ENCODE measurements at regions not wholly inside any gene's neighbourhood (a gene's known extent, or its start where the extent isn't known, plus 50 kb on each side); places are given as distances from the start of the nearest gene placed in this dataset.
"Not testable (repeated sequence)": the region's sequence is repeated elsewhere in the genome, so short reads cannot be mapped to it uniquely, and the experiment has no call there.

DNA sequence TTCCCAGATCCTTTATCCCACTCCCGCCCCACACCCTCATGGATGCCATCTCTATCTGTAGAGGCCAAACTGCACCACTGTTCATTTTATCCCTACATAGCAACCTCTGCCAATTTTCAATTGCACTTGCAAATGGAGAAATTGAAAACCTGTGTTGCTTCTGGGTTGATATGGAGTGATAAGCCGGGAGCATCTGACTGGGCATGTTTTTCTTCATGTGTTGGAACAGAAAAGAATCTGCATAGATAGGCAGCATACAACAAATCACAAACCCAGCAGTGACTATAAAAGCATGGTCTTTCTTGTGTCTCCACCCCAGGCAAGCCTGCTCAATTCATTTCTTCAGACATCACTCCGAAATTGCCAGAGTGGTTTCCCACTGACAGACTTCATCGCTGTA is 608.8 kb upstream of the CAMK1G start:
- H3K4me1 ChIP-seq (ENCODE audit: control insufficient read depth, insufficient read depth, low read length): no peaks in the 10 kb centered on the region
- H3K4me3 ChIP-seq (ENCODE audit: low read depth, low read length): no peak overlapping the region
- no peaks in the 10 kb centered on the region for H3K27me3 ChIP-seq (ENCODE audit: control insufficient read depth, insufficient read depth, low read length)
- H3K36me3 ChIP-seq (ENCODE audit: control insufficient read depth, insufficient read depth, low read length): no peaks in the 10 kb centered on the region
- no peak overlapping the region for H3K9ac ChIP-seq (ENCODE audit: low read depth, low read length)
- H3K9me3 ChIP-seq (ENCODE audit: control insufficient read depth, insufficient read depth, low read length): no peaks in the 10 kb centered on the region

DNA sequence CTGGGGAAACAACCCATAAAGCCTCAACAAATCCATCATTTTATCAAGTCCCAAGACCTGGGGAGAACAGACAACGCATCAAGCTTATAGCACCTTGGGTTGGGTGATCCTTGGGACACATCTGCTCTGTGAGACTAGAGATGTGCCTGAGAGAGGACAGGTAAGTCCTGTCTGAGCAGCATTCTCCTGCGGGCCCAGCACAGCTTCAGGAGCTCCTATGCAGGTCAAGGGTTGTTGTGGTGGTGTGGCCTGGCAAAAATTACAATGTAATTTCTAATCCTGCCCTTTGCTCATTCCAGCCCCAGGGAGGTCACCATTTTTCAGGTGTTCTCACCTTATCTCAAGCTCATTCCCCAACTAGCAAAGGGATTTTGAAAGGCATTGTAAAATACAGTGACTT is 608.1 kb upstream of the CAMK1G start:
- no peaks in the 10 kb centered on the region for H3K36me3 ChIP-seq (ENCODE audit: control insufficient read depth, insufficient read depth, low read length)
- H3K4me1 ChIP-seq (ENCODE audit: control insufficient read depth, insufficient read depth, low read length): no peaks in the 10 kb centered on the region
- no peak overlapping the region for H3K9ac ChIP-seq (ENCODE audit: low read depth, low read length)
- H3K9me3 ChIP-seq (ENCODE audit: control insufficient read depth, insufficient read depth, low read length): no peaks in the 10 kb centered on the region
- no peak overlapping the region for H3K4me3 ChIP-seq (ENCODE audit: low read depth, low read length)
- H3K27me3 ChIP-seq (ENCODE audit: control insufficient read depth, insufficient read depth, low read length): no peaks in the 10 kb centered on the region

DNA sequence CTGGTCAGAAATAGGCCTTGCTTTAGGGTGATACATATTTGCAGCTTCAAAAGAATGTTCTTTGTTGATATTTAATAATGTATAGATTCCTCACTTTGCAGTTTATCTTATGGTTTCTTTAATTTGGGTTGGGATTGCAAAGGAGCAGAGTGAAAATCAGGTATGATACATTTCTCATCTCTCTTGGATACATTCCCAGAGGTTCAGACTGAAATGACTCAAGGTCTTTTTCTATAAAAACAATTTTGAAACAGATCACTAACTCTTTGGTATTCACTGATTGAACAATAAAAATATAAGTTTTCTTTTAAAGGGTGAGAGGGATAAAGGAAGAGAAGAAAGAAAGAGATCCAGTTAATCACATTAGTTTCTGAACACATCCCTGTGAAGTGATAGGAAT is 606.5 kb upstream of the CAMK1G start:
- no peaks in the 10 kb centered on the region for H3K4me1 ChIP-seq (ENCODE audit: control insufficient read depth, insufficient read depth, low read length)
- H3K27me3 ChIP-seq (ENCODE audit: control insufficient read depth, insufficient read depth, low read length): no peaks in the 10 kb centered on the region
- no peaks in the 10 kb centered on the region for H3K9me3 ChIP-seq (ENCODE audit: control insufficient read depth, insufficient read depth, low read length)
- no peak overlapping the region for H3K9ac ChIP-seq (ENCODE audit: low read depth, low read length)
- H3K36me3 ChIP-seq (ENCODE audit: control insufficient read depth, insufficient read depth, low read length): no peaks in the 10 kb centered on the region
- no peak overlapping the region for H3K4me3 ChIP-seq (ENCODE audit: low read depth, low read length)

DNA sequence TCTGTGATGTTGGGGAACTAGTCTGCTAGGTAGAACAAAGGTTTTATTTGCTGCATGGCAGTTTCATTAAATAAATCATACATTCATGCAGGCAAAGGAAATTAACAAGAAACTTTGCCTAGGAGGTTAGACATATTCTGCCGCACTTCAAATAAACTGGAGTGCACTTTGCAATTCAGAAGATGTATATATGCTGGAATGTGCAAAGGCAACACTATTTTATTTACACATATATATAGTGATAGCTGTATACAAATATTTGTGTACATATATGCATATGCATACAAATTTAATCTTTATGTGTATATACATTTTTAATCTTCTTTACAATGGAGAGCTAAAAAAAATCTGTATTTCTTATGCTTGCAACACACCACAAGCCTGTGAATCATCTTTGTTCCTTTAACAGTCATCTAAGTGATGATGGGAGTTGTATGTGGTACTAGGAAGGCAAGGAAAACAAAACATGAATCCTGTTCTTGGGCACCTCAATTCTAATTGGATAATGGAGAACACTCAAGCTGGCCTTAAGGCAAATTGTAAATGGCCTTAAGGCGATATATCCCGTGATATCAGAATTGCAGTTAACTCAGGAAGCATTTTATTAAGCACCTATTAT is 605.8 kb upstream of the CAMK1G start:
- no peaks in the 10 kb centered on the region for H3K36me3 ChIP-seq (ENCODE audit: control insufficient read depth, insufficient read depth, low read length)

DNA sequence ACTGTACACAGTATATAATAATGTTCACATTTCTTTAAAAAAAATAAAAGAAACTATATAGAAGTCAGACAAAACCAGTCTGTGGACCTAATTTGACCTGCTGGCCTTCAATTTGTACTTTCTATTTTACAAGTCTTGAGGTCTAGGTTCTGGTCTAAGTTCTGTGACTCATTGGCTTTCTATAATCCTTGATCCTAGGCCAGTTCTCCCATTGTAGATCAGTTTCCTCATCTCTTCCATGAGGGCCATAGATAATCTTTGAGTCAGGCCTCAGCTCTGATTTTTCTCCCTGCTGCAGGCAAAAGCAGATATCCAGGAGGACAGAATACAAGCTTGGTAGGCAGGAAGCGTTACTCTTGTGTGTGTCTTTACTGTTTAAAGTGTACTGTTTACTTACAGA is 603.7 kb upstream of the CAMK1G start:
- Histone ChIP-seq H3K36me3 (ENCODE audit: control insufficient read depth, insufficient read depth, low read length) (no peaks in the 10 kb centered on the region), H3K27me3 (ENCODE audit: control insufficient read depth, insufficient read depth, low read length) (no peaks in the 10 kb centered on the region), H3K4me1 (ENCODE audit: control insufficient read depth, insufficient read depth, low read length) (no peaks in the 10 kb centered on the region), H3K9me3 (ENCODE audit: control insufficient read depth, insufficient read depth, low read length) (no peaks in the 10 kb centered on the region), H3K9ac (ENCODE audit: low read depth, low read length) (no peak overlapping the region), H3K4me3 (ENCODE audit: low read depth, low read length) (no peak overlapping the region)

More for the DNA sequence above, 605.8 kb upstream of the CAMK1G start:
- no peak overlapping the region for H3K9ac ChIP-seq (ENCODE audit: low read depth, low read length)
- H3K4me3 ChIP-seq (ENCODE audit: low read depth, low read length): no peak overlapping the region
- H3K4me1 ChIP-seq (ENCODE audit: control insufficient read depth, insufficient read depth, low read length): no peaks in the 10 kb centered on the region
- H3K9me3 ChIP-seq (ENCODE audit: control insufficient read depth, insufficient read depth, low read length): no peaks in the 10 kb centered on the region
- H3K27me3 ChIP-seq (ENCODE audit: control insufficient read depth, insufficient read depth, low read length): no peaks in the 10 kb centered on the region

DNA sequence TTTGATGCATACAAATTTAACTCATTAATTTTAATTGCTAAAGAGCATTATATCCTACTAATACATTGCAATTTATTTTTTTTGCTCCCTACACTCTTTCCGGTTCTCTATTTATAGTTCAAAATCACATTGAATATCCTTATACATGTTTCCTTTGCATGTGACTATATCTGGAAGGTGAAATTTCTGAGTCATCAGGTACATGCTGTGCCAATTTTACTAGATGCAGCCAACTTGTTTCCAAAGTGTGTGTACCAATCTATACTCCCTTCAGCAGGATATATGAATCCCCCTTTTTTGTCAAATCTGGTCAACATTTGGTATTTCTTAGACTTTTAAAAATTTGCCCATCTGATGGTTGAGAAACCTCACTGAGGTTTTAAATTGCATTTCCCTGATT is 602.9 kb upstream of the CAMK1G start:
- no peaks in the 10 kb centered on the region for H3K4me1 ChIP-seq (ENCODE audit: control insufficient read depth, insufficient read depth, low read length)
- H3K36me3 ChIP-seq (ENCODE audit: control insufficient read depth, insufficient read depth, low read length): no peaks in the 10 kb centered on the region
- H3K27me3 ChIP-seq (ENCODE audit: control insufficient read depth, insufficient read depth, low read length): no peaks in the 10 kb centered on the region
- no peak overlapping the region for H3K9ac ChIP-seq (ENCODE audit: low read depth, low read length)
- no peaks in the 10 kb centered on the region for H3K9me3 ChIP-seq (ENCODE audit: control insufficient read depth, insufficient read depth, low read length)
- no peak overlapping the region for H3K4me3 ChIP-seq (ENCODE audit: low read depth, low read length)

DNA sequence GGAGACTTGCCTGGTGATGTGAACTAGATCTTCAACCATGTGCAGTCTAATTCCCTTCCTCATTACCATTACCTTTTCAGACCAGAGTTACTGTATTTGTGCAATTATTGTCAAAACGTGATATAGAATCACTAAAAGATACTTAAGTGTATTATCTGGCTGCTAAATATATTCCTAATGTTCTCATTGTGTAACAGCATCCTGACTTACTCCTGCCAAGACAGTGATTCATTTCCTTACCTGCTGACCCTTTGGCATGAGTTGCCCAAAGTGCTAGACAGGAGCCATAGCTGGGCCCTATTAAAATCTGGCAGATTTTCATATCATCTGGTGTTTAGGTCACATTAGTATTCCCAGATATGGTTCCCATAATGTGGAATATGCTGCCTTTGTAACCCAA is 598.3 kb upstream of the CAMK1G start:
- H3K27me3 ChIP-seq (ENCODE audit: control insufficient read depth, insufficient read depth, low read length): no peaks in the 10 kb centered on the region
- no peak overlapping the region for H3K9ac ChIP-seq (ENCODE audit: low read depth, low read length)
- no peaks in the 10 kb centered on the region for H3K4me1 ChIP-seq (ENCODE audit: control insufficient read depth, insufficient read depth, low read length)
- no peaks in the 10 kb centered on the region for H3K36me3 ChIP-seq (ENCODE audit: control insufficient read depth, insufficient read depth, low read length)
- peaks cover 2% of the 10 kb centered on the region for H3K9me3 ChIP-seq (ENCODE audit: control insufficient read depth, insufficient read depth, low read length)
- H3K4me3 ChIP-seq (ENCODE audit: low read depth, low read length): no peak overlapping the region

DNA sequence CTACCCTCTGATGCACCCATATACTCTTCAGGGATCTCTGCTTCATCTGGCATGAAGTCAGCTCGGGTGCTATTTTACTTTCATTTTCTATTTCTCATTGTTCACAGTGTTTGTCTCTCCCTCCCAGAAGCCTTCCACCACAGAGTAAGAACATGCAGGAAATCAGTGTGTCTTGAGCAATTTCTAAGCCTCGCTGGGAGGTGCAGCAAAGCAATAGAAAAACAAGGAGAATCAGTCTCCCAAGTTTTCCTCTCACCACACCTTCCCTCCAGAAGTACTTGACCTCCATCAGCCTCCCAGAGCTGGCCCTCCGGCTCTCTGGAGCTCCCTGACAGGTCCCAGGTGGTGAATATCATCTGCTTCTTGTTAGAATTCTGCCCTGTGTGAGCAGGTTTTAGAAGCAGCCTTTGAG is 594.7 kb upstream of the CAMK1G start:
- H3K4me3 ChIP-seq (ENCODE audit: low read depth, low read length): no peak overlapping the region
- H3K9ac ChIP-seq (ENCODE audit: low read depth, low read length): no peak overlapping the region
- peaks cover 8% of the 10 kb centered on the region for H3K9me3 ChIP-seq (ENCODE audit: control insufficient read depth, insufficient read depth, low read length)
- no peaks in the 10 kb centered on the region for H3K36me3 ChIP-seq (ENCODE audit: control insufficient read depth, insufficient read depth, low read length)
- H3K27me3 ChIP-seq (ENCODE audit: control insufficient read depth, insufficient read depth, low read length): no peaks in the 10 kb centered on the region
- H3K4me1 ChIP-seq (ENCODE audit: control insufficient read depth, insufficient read depth, low read length): no peaks in the 10 kb centered on the region

DNA sequence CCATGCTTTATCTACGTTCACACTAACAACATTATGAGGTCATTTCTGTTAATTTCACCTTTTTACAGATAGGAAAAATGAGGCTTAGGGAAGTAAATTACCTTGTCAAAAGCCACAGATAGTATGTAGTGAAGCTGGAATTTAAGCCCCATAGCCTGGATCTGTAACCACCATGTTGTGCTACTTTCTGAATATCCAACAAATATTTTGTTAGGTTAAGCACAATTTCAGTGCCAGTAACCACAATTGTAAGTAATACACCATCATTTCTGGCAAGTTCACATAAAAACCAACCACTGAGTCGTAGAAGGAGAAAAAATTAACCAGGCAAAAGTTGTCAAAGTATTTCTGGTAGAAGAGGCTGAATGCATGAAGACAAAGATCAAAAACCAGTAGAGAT is 593.1 kb upstream of the CAMK1G start:
- Histone ChIP-seq H3K36me3 (ENCODE audit: control insufficient read depth, insufficient read depth, low read length) (no peaks in the 10 kb centered on the region), H3K4me1 (ENCODE audit: control insufficient read depth, insufficient read depth, low read length) (no peaks in the 10 kb centered on the region), H3K4me3 (ENCODE audit: low read depth, low read length) (no peak overlapping the region), H3K27me3 (ENCODE audit: control insufficient read depth, insufficient read depth, low read length) (no peaks in the 10 kb centered on the region), H3K9me3 (ENCODE audit: control insufficient read depth, insufficient read depth, low read length) (peaks cover 8% of the 10 kb centered on the region), H3K9ac (ENCODE audit: low read depth, low read length) (no peak overlapping the region)

DNA sequence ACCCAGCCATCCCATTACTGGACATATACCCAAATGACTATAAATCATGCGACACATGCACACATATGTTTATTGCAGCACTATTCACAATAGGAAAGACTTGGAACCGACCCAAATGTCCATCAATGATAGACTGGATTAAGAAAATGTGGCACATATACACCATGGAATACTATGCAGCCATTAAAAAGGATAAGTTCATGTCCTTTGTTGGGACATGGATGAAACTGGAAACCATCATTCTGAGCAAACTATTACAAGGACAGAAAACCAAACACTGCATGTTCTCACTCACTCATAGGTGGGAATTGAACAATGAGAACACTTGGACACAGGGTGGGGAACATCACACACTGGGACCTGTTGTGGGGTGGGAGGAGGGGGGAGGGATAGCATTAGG is 586.5 kb upstream of the CAMK1G start:
- not testable (repeated sequence) for H3K9me3 ChIP-seq (ENCODE audit: control insufficient read depth, insufficient read depth, low read length); H3K4me3 ChIP-seq (ENCODE audit: low read depth, low read length); H3K4me1 ChIP-seq (ENCODE audit: control insufficient read depth, insufficient read depth, low read length); H3K36me3 ChIP-seq (ENCODE audit: control insufficient read depth, insufficient read depth, low read length); H3K9ac ChIP-seq (ENCODE audit: low read depth, low read length); H3K27me3 ChIP-seq (ENCODE audit: control insufficient read depth, insufficient read depth, low read length)

DNA sequence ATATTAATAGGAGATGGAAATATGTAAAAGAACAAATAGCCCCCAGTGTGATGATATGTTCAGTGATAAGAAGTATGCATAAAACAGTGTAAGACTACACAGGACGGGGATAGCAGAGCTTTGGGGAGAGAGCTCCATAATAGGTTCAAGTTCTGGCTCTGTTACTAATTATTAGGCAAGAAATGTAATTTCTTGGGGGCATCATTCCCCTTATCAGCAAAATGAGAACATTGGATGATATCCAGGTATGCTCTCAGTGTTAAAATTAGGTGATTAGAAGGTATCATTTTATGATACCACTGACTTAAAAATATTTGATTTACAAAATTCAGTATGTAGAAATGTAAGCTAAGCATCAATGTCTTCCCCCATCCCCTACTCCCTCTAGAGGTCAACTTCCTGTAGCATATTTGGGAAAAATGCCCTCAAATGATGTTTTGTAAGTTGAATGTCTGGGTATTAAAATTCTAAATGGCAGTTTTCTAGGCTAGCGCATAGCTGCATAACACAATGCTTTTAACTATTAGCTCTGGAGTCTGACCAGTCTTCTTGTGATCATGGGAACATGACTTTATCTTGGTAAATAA is 585.7 kb upstream of the CAMK1G start:
- Histone ChIP-seq H3K9ac (ENCODE audit: low read depth, low read length) (no peak overlapping the region), H3K27me3 (ENCODE audit: control insufficient read depth, insufficient read depth, low read length) (no peaks in the 10 kb centered on the region), H3K4me3 (ENCODE audit: low read depth, low read length) (no peak overlapping the region), H3K36me3 (ENCODE audit: control insufficient read depth, insufficient read depth, low read length) (no peaks in the 10 kb centered on the region), H3K9me3 (ENCODE audit: control insufficient read depth, insufficient read depth, low read length) (no peaks in the 10 kb centered on the region), H3K4me1 (ENCODE audit: control insufficient read depth, insufficient read depth, low read length) (no peaks in the 10 kb centered on the region)

DNA sequence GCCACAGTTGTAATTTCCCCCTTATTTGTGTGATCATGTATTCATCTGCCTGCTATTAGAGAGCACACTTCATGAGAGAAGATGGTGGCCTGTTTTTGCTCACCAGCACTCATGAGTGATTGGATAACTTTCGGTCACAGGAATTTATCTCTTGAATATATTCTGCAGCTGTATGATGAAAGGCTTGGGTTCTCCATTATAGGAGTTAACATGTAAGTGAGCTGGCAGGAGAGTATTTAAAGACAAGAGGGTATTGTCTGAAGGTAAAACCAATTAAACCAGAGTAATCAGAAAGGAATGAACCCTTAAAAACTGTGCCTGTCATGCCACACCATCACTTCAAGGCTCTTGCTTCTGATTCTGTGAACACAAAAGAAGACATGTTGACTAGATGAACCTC is 574.9 kb upstream of the CAMK1G start:
- Histone ChIP-seq H3K9ac (ENCODE audit: low read depth, low read length) (no peak overlapping the region), H3K9me3 (ENCODE audit: control insufficient read depth, insufficient read depth, low read length) (no peaks in the 10 kb centered on the region), H3K4me1 (ENCODE audit: control insufficient read depth, insufficient read depth, low read length) (no peaks in the 10 kb centered on the region), H3K27me3 (ENCODE audit: control insufficient read depth, insufficient read depth, low read length) (no peaks in the 10 kb centered on the region), H3K4me3 (ENCODE audit: low read depth, low read length) (no peak overlapping the region), H3K36me3 (ENCODE audit: control insufficient read depth, insufficient read depth, low read length) (no peaks in the 10 kb centered on the region)
